Uterus (tissue), 3 donors: ENCODE measurements at regions not wholly inside any gene's neighbourhood (a gene's known extent, or its start where the extent isn't known, plus 50 kb on each side); places are given as distances from the start of the nearest gene placed in this dataset.
A peak's percentile ranks its signal among the peaks of the same experiment; 100 is the strongest.

Experiments
- DNase-seq, 2 donors: peaks; one replicate each; pipeline ENCODE4 v3.0.0-alpha.2; 2019 to 2020
- H3K27ac ChIP-seq, 2 donors: fragments of 200-600 bp; sonication (generic); 1 replicate in 1 of 2; 2 replicates in 1 of 2; pipeline ENCODE4 v1.5.1; 2016 to 2018
- H3K27me3 ChIP-seq, 2 donors: fragments of 200-600 bp; sonication (generic); one replicate each; pipeline ENCODE4 v1.5.1; 2018 to 2019; ENCODE audit warnings: control low read depth in 1 of 2
- H3K36me3 ChIP-seq, 2 donors: fragments of 200-600 bp; sonication (generic); one replicate each; pipeline ENCODE4 v1.5.1; 2019; ENCODE audit warnings: control low read depth in 1 of 2
- H3K4me1 ChIP-seq, 2 donors: fragments of 200-600 bp; sonication (generic); one replicate each; pipeline ENCODE4 v1.5.1; 2018 to 2019; ENCODE audit warnings: control low read depth in 1 of 2
- H3K4me3 ChIP-seq, 2 donors: fragments of 200-600 bp; sonication (generic); 1 replicate in 1 of 2; 2 replicates in 1 of 2; pipeline ENCODE4 v1.5.1; 2018 to 2019; ENCODE audit warnings: mild to moderate bottlenecking in 1 of 2
- H3K9me3 ChIP-seq, 2 donors: fragments of 200-600 bp; sonication (generic); one replicate each; pipeline ENCODE4 v1.5.1; 2019; ENCODE audit warnings: control low read depth in 1 of 2
- CTCF ChIP-seq, 4 experiments: fragments of 200-600 bp in 2 of 4; fragments of 450-650 bp in 2 of 4; sonication (generic) in 2 of 4; IDR thresholded peaks; one replicate each; pipeline ENCODE4 v1.5.1; 2016 to 2019; ENCODE audit warnings: antibody characterized with exemption in 4 of 4, mild to moderate bottlenecking in 2 of 4, moderate library complexity in 1 of 4
- POLR2A ChIP-seq, 2 donors: fragments of 450-650 bp; IDR thresholded peaks; one replicate each; pipeline ENCODE4 v1.6.1; 2016; ENCODE audit warnings: antibody characterized with exemption in 2 of 2, mild to moderate bottlenecking in 1 of 2, moderate library complexity in 1 of 2
- intact Hi-C: fragments of 100-400 bp; cut with DNase I; formaldehyde crosslinking; loops from one replicate; pipeline ENCODE4 v1.15.1; 2023; ENCODE audit warnings: low total_unique reads
- donor health status: DM: yes; HTN: yes; CAD: no.

GRCh38 chr20:24406750-24407149 lies 62.7 kb upstream of the SYNDIG1 start:
- intact Hi-C loops = no loop called here
- peak overlapping the region in 1 of 2 donors; percentile 0 for H3K27ac ChIP-seq
- no peaks in the 10 kb centered on the region for H3K4me1 ChIP-seq
- H3K4me3 ChIP-seq = no peak overlapping the region
- no peak for DNase-seq
- no peaks in the 10 kb centered on the region for H3K9me3 ChIP-seq
- TF ChIP-seq CTCF (IDR thresholded peaks at IDR 0.05) = no peak
- TF ChIP-seq POLR2A (IDR thresholded peaks at IDR 0.05) = no peak
- no peaks in the 10 kb centered on the region for H3K36me3 ChIP-seq
- no peaks in the 10 kb centered on the region for H3K27me3 ChIP-seq

- Histone ChIP-seq H3K9me3 (no peaks in the 10 kb centered on the region), H3K4me1 (no peaks in the 10 kb centered on the region), H3K36me3 (no peaks in the 10 kb centered on the region), H3K27ac (no peak overlapping the region), H3K27me3 (no peaks in the 10 kb centered on the region), H3K4me3 (no peak overlapping the region)
- TF ChIP-seq POLR2A (IDR thresholded peaks at IDR 0.05) (no peak), CTCF (IDR thresholded peaks at IDR 0.05) (no peak)
- DNase-seq = no peak
- intact Hi-C loops = no loop called here
These were observed 63.2 kb upstream of the SYNDIG1 start for GRCh38 chr20:24406251-24406650.

- Histone ChIP-seq H3K4me1 (no peaks in the 10 kb centered on the region), H3K4me3 (no peak overlapping the region), H3K27me3 (no peaks in the 10 kb centered on the region), H3K9me3 (no peaks in the 10 kb centered on the region), H3K27ac (no peak overlapping the region), H3K36me3 (no peaks in the 10 kb centered on the region)
- no peak for DNase-seq
- intact Hi-C loops = no loop called here
- TF ChIP-seq POLR2A (IDR thresholded peaks at IDR 0.05) (no peak), CTCF (IDR thresholded peaks at IDR 0.05) (no peak)
These were observed 63.6 kb upstream of the SYNDIG1 start for GRCh38 chr20:24405810-24406209.

GRCh38 chr20:24403406-24403805 lies 66.0 kb upstream of the SYNDIG1 start:
- Histone ChIP-seq H3K4me3 (no peak overlapping the region), H3K27me3 (no peaks in the 10 kb centered on the region), H3K36me3 (no peaks in the 10 kb centered on the region), H3K9me3 (no peaks in the 10 kb centered on the region), H3K4me1 (no peaks in the 10 kb centered on the region), H3K27ac (no peak overlapping the region)
- intact Hi-C loops = no loop called here
- TF ChIP-seq CTCF (IDR thresholded peaks at IDR 0.05) (no peak), POLR2A (IDR thresholded peaks at IDR 0.05) (no peak)
- DNase-seq = no peak

GRCh38 chr20:24402188-24402587 lies 67.2 kb upstream of the SYNDIG1 start:
- H3K4me3 ChIP-seq = no peak overlapping the region
- no peaks in the 10 kb centered on the region for H3K36me3 ChIP-seq
- H3K9me3 ChIP-seq = no peaks in the 10 kb centered on the region
- no peaks in the 10 kb centered on the region for H3K4me1 ChIP-seq
- H3K27me3 ChIP-seq = no peaks in the 10 kb centered on the region
- TF ChIP-seq POLR2A (IDR thresholded peaks at IDR 0.05) = no peak
- no peak for TF ChIP-seq CTCF (IDR thresholded peaks at IDR 0.05)
- no peak for DNase-seq
- intact Hi-C loops = no loop called here
- no peak overlapping the region for H3K27ac ChIP-seq
